CD8-positive, alpha-beta memory T cell (primary cell): ENCODE measurements at regions not wholly inside any gene's neighbourhood (a gene's known extent, or its start where the extent isn't known, plus 50 kb on each side); places are given as distances from the start of the nearest gene placed in this dataset.

Experiments
- CTCF ChIA-PET: fragments of 350-600 bp; sonication (Branson Sonifier 250); formaldehyde crosslinking; loops from one replicate; lab custom pipeline; 2021; ENCODE audit warnings: antibody characterized with exemption; lab: Charles Lee
- POLR2A ChIA-PET: fragments of 350-600 bp; sonication (Branson Sonifier 250); formaldehyde crosslinking; loops from one replicate; lab custom pipeline; 2021; ENCODE audit warnings: antibody characterized with exemption; lab: Charles Lee
- DNase-seq, 5 donors: peaks; one replicate each; pipeline versions ENCODE4 v3.0.0 to v3.0.0-alpha.2; 2020 to 2022; ENCODE audit warnings: mixed read lengths in 1 of 5
- H3K27ac ChIP-seq: one replicate; pipeline ENCODE4 v1.7.0; 2013; ENCODE audit warnings: low read depth, mild to moderate bottlenecking, low read length, moderate library complexity
- H3K27me3 ChIP-seq: 2 replicates; pipeline ENCODE4 v1.7.0; 2013; ENCODE audit warnings: low read length, mild to moderate bottlenecking; ENCODE audit not compliant: insufficient read depth, poor library complexity, severe bottlenecking
- H3K36me3 ChIP-seq: 2 replicates; pipeline ENCODE4 v1.7.0; 2013; ENCODE audit warnings: mild to moderate bottlenecking, low read length, moderate library complexity; ENCODE audit not compliant: insufficient read depth
- H3K4me1 ChIP-seq: 2 replicates; pipeline ENCODE4 v1.7.0; 2013; ENCODE audit warnings: mild to moderate bottlenecking, low read length, moderate library complexity; ENCODE audit not compliant: insufficient read depth
- H3K4me3 ChIP-seq: 2 replicates; pipeline ENCODE4 v1.7.0; 2013; ENCODE audit warnings: mild to moderate bottlenecking, low read length
- H3K9me3 ChIP-seq: 2 replicates; pipeline ENCODE4 v1.7.0; 2013; ENCODE audit warnings: mild to moderate bottlenecking, low read length
- H3K27ac Mint-ChIP-seq, 8 donors: one replicate each; pipeline ENCODE4 v1.8.0; 2020 to 2021; ENCODE audit warnings: mixed read lengths in 8 of 8, mild to moderate bottlenecking in 6 of 8, inconsistent platforms in 3 of 8, moderate library complexity in 3 of 8
- H3K27me3 Mint-ChIP-seq, 2 donors: one replicate each; pipeline ENCODE4 v1.8.0; 2020 to 2021; ENCODE audit warnings: mixed read lengths in 2 of 2, mild to moderate bottlenecking in 1 of 2, moderate library complexity in 1 of 2
- H3K36me3 Mint-ChIP-seq, 3 donors: one replicate each; pipeline ENCODE4 v1.8.0; 2020 to 2021; ENCODE audit warnings: mixed read lengths in 3 of 3, inconsistent platforms in 1 of 3, mild to moderate bottlenecking in 1 of 3
- H3K4me1 Mint-ChIP-seq, 3 donors: one replicate each; pipeline ENCODE4 v1.8.0; 2020 to 2021; ENCODE audit warnings: mixed read lengths in 3 of 3, inconsistent platforms in 1 of 3, mild to moderate bottlenecking in 1 of 3
- H3K4me3 Mint-ChIP-seq, 7 donors: one replicate each; pipeline ENCODE4 v1.8.0; 2020 to 2021; ENCODE audit warnings: mixed read lengths in 7 of 7, mild to moderate bottlenecking in 6 of 7, moderate library complexity in 4 of 7, inconsistent platforms in 2 of 7
- H3K9me3 Mint-ChIP-seq, 5 donors: one replicate each; pipeline ENCODE4 v1.8.0; 2020 to 2022; ENCODE audit warnings: mixed read lengths in 5 of 5, mild to moderate bottlenecking in 3 of 5, moderate library complexity in 2 of 5, inconsistent platforms in 1 of 5

GRCh38 chr6:14946753-14947152 is 299.1 kb upstream of the JARID2 start:
- Mint-ChIP-seq H3K36me3 (no peaks in the 10 kb centered on the region), H3K27ac (no peak overlapping the region), H3K4me3 (no peak overlapping the region), H3K27me3 (peaks cover 0 to 9% of the 10 kb centered on the region in 2 donors), H3K9me3 (no peaks in the 10 kb centered on the region), H3K4me1 (no peaks in the 10 kb centered on the region)
- no peaks in the 10 kb centered on the region for H3K27me3 ChIP-seq
- no peaks in the 10 kb centered on the region for H3K36me3 ChIP-seq
- ChIA-PET CTCF (no interaction called here), POLR2A (no interaction called here)
- H3K4me1 ChIP-seq, result no peaks in the 10 kb centered on the region
- no peak for DNase-seq
- H3K4me3 ChIP-seq, result no peak overlapping the region
- no peak overlapping the region for H3K27ac ChIP-seq
- no peaks in the 10 kb centered on the region for H3K9me3 ChIP-seq

GRCh38 chr6:14948586-14949245 is 297.2 kb upstream of the JARID2 start:
- H3K27me3 ChIP-seq, result no peaks in the 10 kb centered on the region
- ChIA-PET POLR2A (no interaction called here), CTCF (interaction anchor here (0.5 kb wide), 1 partner anchor 231 kb away, joined by 4 read pairs; no protein-coding TSS in a partner anchor)
- H3K9me3 ChIP-seq, result no peaks in the 10 kb centered on the region
- Mint-ChIP-seq H3K4me1 (no peaks in the 10 kb centered on the region), H3K9me3 (no peaks in the 10 kb centered on the region), H3K27ac (no peak overlapping the region), H3K4me3 (peak overlapping the region in 1 of 7 donors; percentile 41), H3K27me3 (no peaks in the 10 kb centered on the region), H3K36me3 (no peaks in the 10 kb centered on the region)
- no peak for DNase-seq
- no peaks in the 10 kb centered on the region for H3K36me3 ChIP-seq
- no peaks in the 10 kb centered on the region for H3K4me1 ChIP-seq
- H3K27ac ChIP-seq, result no peak overlapping the region
- no peak overlapping the region for H3K4me3 ChIP-seq

- Histone ChIP-seq H3K27me3 (no peaks in the 10 kb centered on the region), H3K36me3 (no peaks in the 10 kb centered on the region), H3K4me3 (no peak overlapping the region), H3K27ac (peak overlapping the region; percentile 13), H3K4me1 (no peaks in the 10 kb centered on the region), H3K9me3 (no peaks in the 10 kb centered on the region)
- no peak overlapping the region for H3K27ac Mint-ChIP-seq
- H3K9me3 Mint-ChIP-seq, result peaks cover 0 to 8% (median 3%) of the 10 kb centered on the region in 5 donors
- POLR2A ChIA-PET, result no interaction called here
- no peak overlapping the region for H3K4me3 Mint-ChIP-seq
- H3K4me1 Mint-ChIP-seq, result no peaks in the 10 kb centered on the region
- no peak for DNase-seq
- no peaks in the 10 kb centered on the region for H3K36me3 Mint-ChIP-seq
- CTCF ChIA-PET, result no interaction called here
- peaks cover 0 to 4% of the 10 kb centered on the region in 2 donors for H3K27me3 Mint-ChIP-seq
These were observed 295.5 kb upstream of the JARID2 start for GRCh38 chr6:14950103-14950969.

GRCh38 chr6:14950970-14951276 is 294.9 kb upstream of the JARID2 start:
- CTCF ChIA-PET, result no interaction called here
- POLR2A ChIA-PET, result no interaction called here
- no peak overlapping the region for H3K4me3 Mint-ChIP-seq

GRCh38 chr6:14951704-14952103 is 294.2 kb upstream of the JARID2 start:
- CTCF ChIA-PET, result no interaction called here
- no peak overlapping the region for H3K4me3 ChIP-seq
- no peaks in the 10 kb centered on the region for H3K4me1 ChIP-seq
- no peaks in the 10 kb centered on the region for H3K36me3 ChIP-seq
- no peaks in the 10 kb centered on the region for H3K4me1 Mint-ChIP-seq
- H3K9me3 ChIP-seq, result no peaks in the 10 kb centered on the region
- DNase-seq, result no peak
- no peak overlapping the region for H3K27ac Mint-ChIP-seq
- H3K27ac ChIP-seq, result no peak overlapping the region
- H3K4me3 Mint-ChIP-seq, result no peak overlapping the region
- POLR2A ChIA-PET, result no interaction called here
- no peaks in the 10 kb centered on the region for H3K27me3 ChIP-seq
- peaks cover 0 to 8% (median 3%) of the 10 kb centered on the region in 5 donors for H3K9me3 Mint-ChIP-seq
- peaks cover 0 to 4% of the 10 kb centered on the region in 2 donors for H3K27me3 Mint-ChIP-seq
- peaks cover 0 to 6% (median 0%) of the 10 kb centered on the region in 3 donors for H3K36me3 Mint-ChIP-seq

More at GRCh38 chr6:14950970-14951276, 294.9 kb upstream of the JARID2 start:
- Histone ChIP-seq H3K4me3 (no peak overlapping the region), H3K27ac (peak overlapping the region; percentile 9), H3K27me3 (no peaks in the 10 kb centered on the region), H3K9me3 (no peaks in the 10 kb centered on the region), H3K36me3 (no peaks in the 10 kb centered on the region), H3K4me1 (no peaks in the 10 kb centered on the region)
- Mint-ChIP-seq H3K27ac (no peak overlapping the region), H3K36me3 (no peaks in the 10 kb centered on the region), H3K9me3 (peaks cover 0 to 8% (median 3%) of the 10 kb centered on the region in 5 donors), H3K27me3 (peaks cover 0 to 4% of the 10 kb centered on the region in 2 donors), H3K4me1 (no peaks in the 10 kb centered on the region)
- DNase-seq, result no peak

GRCh38 chr6:14953836-14954235 is 292.0 kb upstream of the JARID2 start:
- Mint-ChIP-seq H3K27ac (no peak overlapping the region), H3K36me3 (peaks cover 0 to 6% (median 0%) of the 10 kb centered on the region in 3 donors)
- H3K4me1 ChIP-seq, result no peaks in the 10 kb centered on the region

GRCh38 chr6:14957355-14958059 is 288.4 kb upstream of the JARID2 start:
- Mint-ChIP-seq H3K27ac (peak overlapping the region in 1 of 8 donors; percentile 65), H3K27me3 (peaks cover 0 to 4% of the 10 kb centered on the region in 2 donors), H3K9me3 (peaks cover 0 to 8% (median 3%) of the 10 kb centered on the region in 5 donors), H3K4me3 (no peak overlapping the region), H3K4me1 (no peaks in the 10 kb centered on the region), H3K36me3 (peaks cover 0 to 6% (median 0%) of the 10 kb centered on the region in 3 donors)
- H3K27ac ChIP-seq, result no peak overlapping the region
- no peaks in the 10 kb centered on the region for H3K9me3 ChIP-seq
- no peaks in the 10 kb centered on the region for H3K4me1 ChIP-seq
- POLR2A ChIA-PET, result no interaction called here
- CTCF ChIA-PET, result no interaction called here
- DNase-seq, result no peak
- H3K36me3 ChIP-seq, result no peaks in the 10 kb centered on the region
- no peak overlapping the region for H3K4me3 ChIP-seq
- no peaks in the 10 kb centered on the region for H3K27me3 ChIP-seq

More at GRCh38 chr6:14953836-14954235, 292.0 kb upstream of the JARID2 start:
- Histone ChIP-seq H3K36me3 (no peaks in the 10 kb centered on the region), H3K9me3 (no peaks in the 10 kb centered on the region), H3K4me3 (no peak overlapping the region), H3K27ac (no peak overlapping the region), H3K27me3 (no peaks in the 10 kb centered on the region)
- DNase-seq, result no peak
- POLR2A ChIA-PET, result no interaction called here
- H3K9me3 Mint-ChIP-seq, result peaks cover 0 to 8% (median 3%) of the 10 kb centered on the region in 5 donors
- no peak overlapping the region for H3K4me3 Mint-ChIP-seq
- no peaks in the 10 kb centered on the region for H3K4me1 Mint-ChIP-seq
- H3K27me3 Mint-ChIP-seq, result peaks cover 0 to 4% of the 10 kb centered on the region in 2 donors
- CTCF ChIA-PET, result no interaction called here
